Endothelial cell of umbilical vein (primary cell): ENCODE measurements at regions not wholly inside any gene's neighbourhood (a gene's known extent, or its start where the extent isn't known, plus 50 kb on each side); places are given as distances from the start of the nearest gene placed in this dataset.

Experiments used
- BruUV-seq: library from RNA; stranded (reverse); fragments of 400-500 nt; replicated peaks from 2 replicates; lab custom pipeline; 2021; lab: Mats Ljungman, UMichigan
- CTCF ChIA-PET: fragments of 300-600, 350-600 bp; sonication (Branson Sonifier 250); formaldehyde crosslinking; loops from one replicate; lab custom pipeline; 2021; ENCODE audit warnings: antibody characterized with exemption, inconsistent platforms; lab: Charles Lee
- POLR2A ChIA-PET: fragments of 300-600, 350-600 bp; sonication (Branson Sonifier 250); formaldehyde crosslinking; loops from one replicate; lab custom pipeline; 2021; ENCODE audit warnings: antibody characterized with exemption, inconsistent platforms; lab: Charles Lee
- DNase-seq: peaks from one replicate; pipeline ENCODE4 v3.0.0-alpha.2; 2011; ENCODE audit warnings: low read depth, low spot score
- FAIRE-seq: peaks from 2 replicates; lab custom pipeline; 2011; peaks lifted over from hg19 to GRCh38; lab: Jason Lieb, UNC
- H2AFZ ChIP-seq: 2 replicates; pipeline ENCODE4 v1.6.0; 2012; ENCODE audit warnings: low read depth, low read length, control low read depth, inconsistent platforms
- H3K27ac ChIP-seq: 2 replicates; pipeline ENCODE4 v1.5.1; 2011; ENCODE audit warnings: low read depth, mild to moderate bottlenecking, control low read depth, low read length, moderate library complexity; ENCODE audit not compliant: insufficient read depth
- H3K27me3 ChIP-seq, 2 experiments: 2 replicates each; pipeline versions ENCODE4 v1.6.0 to v1.6.1; 2011; ENCODE audit warnings: low read length in 2 of 2, mixed read lengths in 1 of 2; ENCODE audit not compliant: control insufficient read depth in 2 of 2, insufficient read depth in 2 of 2
- H3K36me3 ChIP-seq, 2 experiments: 2 replicates in 1 of 2; 3 replicates in 1 of 2; pipeline ENCODE4 v1.5.1; 2011; ENCODE audit warnings: low read length in 2 of 2, mild to moderate bottlenecking in 1 of 2, moderate library complexity in 1 of 2; ENCODE audit not compliant: control insufficient read depth in 2 of 2, insufficient read depth in 2 of 2; ENCODE audit errors: extremely low read depth in 1 of 2
- H3K4me1 ChIP-seq: 3 replicates; pipeline ENCODE4 v1.5.1; 2011; ENCODE audit warnings: mild to moderate bottlenecking, low read length; ENCODE audit not compliant: control insufficient read depth, insufficient read depth; ENCODE audit errors: extremely low read depth
- H3K4me2 ChIP-seq: 2 replicates; pipeline ENCODE4 v1.6.1; 2011; ENCODE audit warnings: low read length, control low read depth, mixed read lengths; ENCODE audit not compliant: insufficient read depth
- H3K4me3 ChIP-seq, 3 experiments: fragments of 200-600 bp in 1 of 3; sonication (generic), shearing (Covaris generic) in 1 of 3; replicated peaks in 1 of 3; 2 replicates each; pipeline ENCODE4 v1.5.1; 2011 to 2016; ENCODE audit warnings: control low read depth in 3 of 3, low read length in 3 of 3, mild to moderate bottlenecking in 2 of 3, inconsistent platforms in 1 of 3, low read depth in 1 of 3, moderate library complexity in 1 of 3; ENCODE audit not compliant: insufficient read depth in 1 of 3
- H3K79me2 ChIP-seq: 2 replicates; pipeline ENCODE4 v1.6.0; 2012; ENCODE audit warnings: low read length, inconsistent platforms; ENCODE audit not compliant: control insufficient read depth, insufficient read depth
- H3K9ac ChIP-seq: replicated peaks from 2 replicates; pipeline ENCODE3; 2011; ENCODE audit warnings: low read length, control low read depth; ENCODE audit not compliant: insufficient read depth; ENCODE audit errors: extremely low read depth
- H3K9me1 ChIP-seq: replicated peaks from 3 replicates; pipeline ENCODE4 v1.6.0; 2011; ENCODE audit warnings: mild to moderate bottlenecking, low read length; ENCODE audit not compliant: control insufficient read depth, insufficient read depth; ENCODE audit errors: extremely low read depth
- H3K9me3 ChIP-seq: replicated peaks from 2 replicates; pipeline ENCODE4 v1.5.1; 2012; ENCODE audit warnings: low read length, inconsistent platforms; ENCODE audit not compliant: control insufficient read depth, insufficient read depth
- H4K20me1 ChIP-seq: replicated peaks from 2 replicates; pipeline ENCODE3; 2011; ENCODE audit warnings: mild to moderate bottlenecking, low read length; ENCODE audit not compliant: control insufficient read depth, insufficient read depth; ENCODE audit errors: extremely low read depth
- CTCF ChIP-seq, 2 donors: IDR thresholded peaks; 1 replicate in 1 of 2; 2 replicates in 1 of 2; pipeline ENCODE4 v1.5.1; 2011; ENCODE audit warnings: low read length in 2 of 2, mild to moderate bottlenecking in 2 of 2, moderate library complexity in 2 of 2, control low read depth in 1 of 2, inconsistent platforms in 1 of 2, low read depth in 1 of 2; ENCODE audit not compliant: insufficient read depth in 1 of 2; ENCODE audit errors: extremely low read depth in 1 of 2
- EZH2 ChIP-seq: IDR thresholded peaks from 2 replicates; pipeline ENCODE4 v1.6.1; 2012; ENCODE audit warnings: borderline replicate concordance, low read depth, mild to moderate bottlenecking, moderate library complexity, low read length, inconsistent platforms; ENCODE audit not compliant: severe bottlenecking
- FOS ChIP-seq: IDR thresholded peaks from 2 replicates; pipeline ENCODE4 v1.6.1; 2011; ENCODE audit warnings: mild to moderate bottlenecking, low read length, moderate library complexity, borderline replicate concordance; ENCODE audit not compliant: insufficient read depth
- GATA2 ChIP-seq: IDR thresholded peaks from 2 replicates; pipeline ENCODE4 v1.7.0; 2011; ENCODE audit warnings: low read depth, mild to moderate bottlenecking, moderate library complexity, mixed read lengths, low read length; ENCODE audit not compliant: insufficient read length, insufficient read depth
- JUN ChIP-seq: IDR thresholded peaks from 2 replicates; pipeline ENCODE4 v1.6.1; 2011; ENCODE audit warnings: borderline replicate concordance, low read depth; ENCODE audit not compliant: insufficient read length, insufficient read depth
- MAX ChIP-seq: IDR thresholded peaks from 2 replicates; pipeline ENCODE4 v1.6.1; 2011; ENCODE audit not compliant: insufficient read depth, insufficient read length
- MYC ChIP-seq: IDR thresholded peaks from one replicate; pipeline ENCODE4 v1.6.1; 2011; ENCODE audit warnings: mild to moderate bottlenecking, low read depth, low read length
- POLR2A ChIP-seq: IDR thresholded peaks from 2 replicates; pipeline ENCODE4 v1.6.1; 2012; ENCODE audit warnings: low read depth, mild to moderate bottlenecking, control low read depth, low read length
- POLR2AphosphoS5 ChIP-seq: IDR thresholded peaks from 2 replicates; pipeline ENCODE4 v1.6.1; 2012; ENCODE audit warnings: low read depth, mild to moderate bottlenecking, control low read depth, low read length, moderate library complexity; ENCODE audit not compliant: insufficient read depth
- dilution Hi-C: fragments of 300-500 bp; cut with MboI; formaldehyde crosslinking; loops from one replicate; pipeline ENCODE4 v1.15.0; 2019; ENCODE audit warnings: low sequenced_read_pairs; ENCODE audit not compliant: extremely low pct_ligation_motif_present
- intact Hi-C: fragments of 100-400 bp; cut with micrococcal nuclease; formaldehyde crosslinking; loops from one replicate; pipeline ENCODE4 v1.10.0; 2022

GRCh38 chr11:134527382-134528243, 115.6 kb upstream of the B3GAT1 start:
- no TSS peak for BruUV-seq
- FAIRE-seq (no peak), DNase-seq (no peak)
- CTCF ChIA-PET, result no interaction called here
- Histone ChIP-seq H3K4me3 (no peak overlapping the region), H3K4me2 (no peak overlapping the region), H3K9me3 (no peaks in the 10 kb centered on the region), H4K20me1 (no peaks in the 10 kb centered on the region), H3K27ac (no peak overlapping the region), H3K9me1 (no peaks in the 10 kb centered on the region), H3K36me3 (no peaks in the 10 kb centered on the region), H3K79me2 (no peaks in the 10 kb centered on the region), H3K4me1 (no peaks in the 10 kb centered on the region), H2AFZ (no peak overlapping the region), H3K9ac (no peak overlapping the region), H3K27me3 (no peaks in the 10 kb centered on the region)
- POLR2A ChIA-PET, result no interaction called here
- dilution Hi-C loops, result no loop called here
- intact Hi-C loops, result no loop called here
- TF ChIP-seq MYC (no peak), GATA2 (no peak), JUN (no peak), MAX (no peak), EZH2 (no peak), POLR2A (no peak), CTCF (IDR thresholded peaks at IDR 0.05; ENCODE audit: extremely low read depth in 1 of 2, insufficient read depth in 1 of 2, low read depth in 1 of 2, low read length in 2 of 2) (no peak), POLR2AphosphoS5 (no peak), FOS (no peak)
